Renal pelvis (tissue), 1 donor: ENCODE measurements at regions not wholly inside any gene's neighbourhood (a gene's known extent, or its start where the extent isn't known, plus 50 kb on each side); places are given as distances from the start of the nearest gene placed in this dataset.

Experiments
- DNase-seq: peaks from one replicate; pipeline ENCODE4 v3.0.0-alpha.2; 2013

GRCh38 chr16:85360323-85361277, 248.3 kb upstream of the CIBAR2 start:
- peak; percentile 62 for DNase-seq

DNA sequence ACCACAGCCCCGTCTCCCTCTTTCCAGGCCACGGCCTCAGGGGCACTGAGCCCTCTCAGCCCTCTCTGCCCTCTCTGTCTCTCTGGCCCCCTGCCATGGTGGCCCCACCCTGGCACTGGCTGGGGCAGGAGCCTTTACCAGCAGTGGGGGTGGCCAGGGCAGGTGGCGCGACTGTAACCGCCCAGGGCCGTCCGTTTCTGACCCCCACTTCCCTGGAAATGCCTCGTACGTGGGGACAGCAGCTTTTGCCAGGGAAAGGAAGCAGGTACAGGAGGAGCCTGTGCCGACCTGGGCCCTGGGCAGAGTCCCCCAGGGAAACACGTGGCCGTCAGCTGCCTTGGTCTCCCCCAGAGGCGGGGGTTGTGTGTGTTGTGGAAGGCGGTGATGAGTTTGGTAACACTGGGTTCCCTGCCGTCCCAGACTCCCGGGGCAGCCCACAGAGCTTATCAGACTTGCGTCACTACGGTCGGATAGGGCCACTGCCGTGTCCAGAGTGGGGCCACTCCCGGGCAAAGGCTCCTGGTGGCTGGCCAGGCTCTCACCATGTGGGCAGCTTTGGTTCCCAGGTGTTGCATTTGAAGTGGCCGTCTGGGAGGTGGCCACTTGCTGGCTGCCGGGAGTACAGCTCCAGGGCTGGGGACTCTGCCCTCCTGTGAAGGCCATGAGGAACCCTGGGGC, 249.3 kb upstream of the CIBAR2 start:
- no peak for DNase-seq

GRCh38 chr16:85362443-85362842, 250.2 kb upstream of the CIBAR2 start:
- no peak for DNase-seq

- no peak for DNase-seq
Observed at GRCh38 chr16:85363427-85363826, 249.7 kb upstream of the GSE1 start.

DNA sequence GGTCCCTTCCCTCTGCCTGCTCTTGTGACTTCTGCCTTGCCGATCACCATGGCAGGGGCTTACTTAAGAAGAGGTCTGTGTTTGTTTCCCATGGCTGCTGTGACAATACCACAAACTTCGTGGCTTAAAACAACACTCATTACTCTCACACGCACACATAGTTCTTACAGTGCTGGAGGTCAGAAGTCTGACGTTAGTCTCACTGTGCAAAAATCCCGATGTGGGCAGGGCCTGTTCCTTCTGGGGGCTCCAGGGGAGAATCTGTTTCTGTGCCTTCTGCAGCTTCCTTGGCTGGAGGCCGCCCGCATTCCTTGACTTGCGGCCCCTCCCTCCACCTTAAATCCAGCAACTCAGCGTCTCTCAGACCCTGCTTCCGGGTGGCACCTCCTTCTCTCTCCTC, 249.2 kb upstream of the GSE1 start:
- DNase-seq = no peak

DNA sequence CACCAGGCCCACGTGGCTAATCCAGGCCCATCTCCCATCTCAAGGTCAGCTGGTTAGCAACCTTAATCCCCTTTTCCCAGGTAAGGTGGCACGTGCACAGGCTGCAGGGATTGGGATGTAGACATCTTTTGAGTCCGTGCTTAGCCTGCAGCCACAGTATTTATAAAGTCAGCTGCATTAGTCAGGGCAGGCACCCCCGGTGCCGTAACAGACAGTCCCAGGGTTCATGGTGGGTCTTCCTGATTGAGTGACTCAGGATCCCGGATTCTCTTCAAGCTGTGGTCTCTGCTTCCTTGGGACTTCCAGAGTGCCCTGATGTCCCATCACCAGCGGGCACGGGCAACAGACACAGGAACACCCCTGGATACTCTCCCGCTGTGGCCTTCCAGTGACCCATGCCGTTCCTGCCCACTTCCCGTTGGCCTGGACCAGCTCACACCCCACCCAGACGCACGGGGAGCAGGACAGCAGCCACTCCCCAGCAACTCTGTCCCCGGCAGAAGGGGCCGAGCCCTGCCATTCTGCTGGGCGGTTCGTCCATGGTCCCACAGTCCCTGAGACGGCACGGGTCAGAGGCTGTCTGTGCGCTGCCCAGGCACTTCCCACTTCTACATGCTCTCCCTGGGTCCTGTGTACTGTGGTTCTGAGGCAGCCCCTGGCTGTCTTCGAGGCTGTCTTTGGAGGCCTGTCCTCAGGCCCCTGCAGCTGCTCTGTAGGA, 248.6 kb upstream of the GSE1 start:
- no peak for DNase-seq

GRCh38 chr16:85365120-85365519, 248.0 kb upstream of the GSE1 start:
- no peak for DNase-seq

- no peak for DNase-seq
Observed at GRCh38 chr16:85366031-85366763, 246.9 kb upstream of the GSE1 start.

- no peak for DNase-seq
Observed at GRCh38 chr16:85367485-85367884, 245.6 kb upstream of the GSE1 start.

GRCh38 chr16:85369060-85369459, 244.1 kb upstream of the GSE1 start:
- DNase-seq = no peak

GRCh38 chr16:85369741-85370528, 243.2 kb upstream of the GSE1 start:
- DNase-seq = no peak

DNA sequence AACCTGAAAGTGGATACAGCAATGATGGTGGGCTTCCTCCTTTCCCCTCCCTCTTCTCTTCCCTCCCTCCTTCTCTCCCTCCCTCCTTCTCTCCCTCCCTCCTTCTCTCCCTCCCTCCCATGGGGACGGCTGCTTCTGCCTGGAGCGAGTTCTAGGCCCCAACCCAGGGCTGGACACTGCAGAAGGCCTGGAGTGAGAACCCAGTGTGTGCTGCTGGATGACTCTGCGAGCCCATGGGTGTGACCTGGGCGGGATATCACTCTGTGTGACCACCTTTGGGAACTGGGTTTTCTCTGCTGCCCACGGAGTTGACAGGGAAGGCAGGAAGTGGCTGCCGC, 242.6 kb upstream of the GSE1 start:
- DNase-seq = no peak

GRCh38 chr16:85370881-85371651, 242.1 kb upstream of the GSE1 start:
- DNase-seq = no peak

- no peak for DNase-seq
Observed at GRCh38 chr16:85371948-85372347, 241.2 kb upstream of the GSE1 start.

DNA sequence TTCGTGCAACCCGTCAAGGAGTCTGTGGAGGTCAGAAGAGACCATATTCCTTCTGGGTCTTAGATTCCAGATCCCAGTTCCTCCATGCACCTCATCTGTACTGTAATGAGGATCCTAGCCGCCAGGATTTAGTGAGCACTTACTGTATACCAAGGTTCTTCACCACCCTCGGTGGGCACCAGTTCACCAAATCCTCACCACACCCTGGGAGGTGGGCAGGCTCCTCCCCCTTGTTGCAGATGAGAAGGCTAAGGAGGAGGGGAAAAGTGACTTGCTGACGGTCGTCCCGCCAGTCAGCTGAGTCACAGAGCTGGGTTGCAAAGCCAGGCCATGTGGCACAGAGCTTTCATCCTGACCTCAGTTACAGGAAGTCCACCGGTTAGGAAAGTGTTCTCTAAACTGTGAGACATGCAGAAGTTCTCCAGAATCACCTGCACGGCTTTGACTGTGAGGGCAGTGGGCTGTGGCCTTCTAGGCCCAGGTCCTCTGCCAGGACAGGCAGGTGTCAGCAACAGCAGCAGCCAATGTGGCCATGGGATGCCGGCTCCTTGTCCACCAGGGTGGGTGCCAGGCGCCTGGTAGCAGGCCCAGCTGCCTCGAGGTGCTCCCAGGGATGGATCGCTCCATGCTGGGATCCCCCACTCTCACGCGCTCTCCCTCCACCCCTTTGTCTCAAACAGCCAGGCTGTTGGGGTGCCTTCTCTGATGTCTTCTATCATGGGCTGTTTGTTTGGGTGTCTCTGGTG, 240.3 kb upstream of the GSE1 start:
- DNase-seq = no peak

GRCh38 chr16:85373741-85374570, 239.2 kb upstream of the GSE1 start:
- no peak for DNase-seq

DNA sequence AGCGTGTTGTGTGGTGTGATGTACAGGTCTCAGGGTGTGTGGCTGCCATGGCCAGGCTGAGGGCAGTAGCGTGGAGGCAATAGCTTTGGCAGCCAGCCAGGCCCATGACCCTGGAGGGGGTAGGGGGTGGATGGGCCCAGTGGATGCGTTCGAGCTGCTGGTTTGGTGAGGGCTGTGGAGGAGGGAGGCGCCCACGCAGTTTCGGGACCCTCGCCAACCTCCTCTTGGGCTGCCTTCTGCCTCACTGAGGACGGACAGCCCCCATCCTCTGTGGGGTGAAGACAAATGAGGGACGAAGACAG, 238.6 kb upstream of the GSE1 start:
- no peak for DNase-seq

GRCh38 chr16:85375282-85375681, 237.8 kb upstream of the GSE1 start:
- DNase-seq = no peak
